Activated B cell treated with CpG ODN at 0.5 μM for 24 hours (primary cell): ENCODE measurements at regions not wholly inside any gene's neighbourhood (a gene's known extent, or its start where the extent isn't known, plus 50 kb on each side); places are given as distances from the start of the nearest gene placed in this dataset.

Source experiments
- ATAC-seq: fragments of 200-7000 bp; cut with Tn5 transposase; one replicate; pipeline ENCODE4 v1.10.0; 2021; ENCODE audit warnings: low read depth, mild to moderate bottlenecking, moderate library complexity
- CTCF ChIA-PET: fragments of 350-600 bp; sonication (Branson Sonifier 250); formaldehyde crosslinking; loops from one replicate; lab custom pipeline; 2021; ENCODE audit warnings: antibody characterized with exemption; lab: Charles Lee
- POLR2A ChIA-PET: fragments of 350-600 bp; sonication (Branson Sonifier 250); formaldehyde crosslinking; loops from one replicate; lab custom pipeline; 2021; ENCODE audit warnings: antibody characterized with exemption; lab: Charles Lee
- DNase-seq: peaks from one replicate; pipeline ENCODE4 v3.0.0; 2022
- H3K27ac Mint-ChIP-seq: one replicate; pipeline ENCODE4 v1.8.0; 2020; ENCODE audit warnings: mixed read lengths
- H3K27me3 Mint-ChIP-seq: one replicate; pipeline ENCODE4 v1.8.0; 2021; ENCODE audit warnings: mixed read lengths
- H3K36me3 Mint-ChIP-seq: one replicate; pipeline ENCODE4 v1.8.0; 2021; ENCODE audit warnings: low read depth, mixed read lengths
- H3K4me1 Mint-ChIP-seq: one replicate; pipeline ENCODE4 v1.8.0; 2021; ENCODE audit warnings: mixed read lengths
- H3K4me3 Mint-ChIP-seq: one replicate; pipeline ENCODE4 v1.8.0; 2020; ENCODE audit warnings: mild to moderate bottlenecking, mixed read lengths
- H3K9me3 Mint-ChIP-seq: one replicate; pipeline ENCODE4 v1.8.0; 2020; ENCODE audit warnings: mixed read lengths
- intact Hi-C: fragments of 100-400 bp; cut with micrococcal nuclease; formaldehyde crosslinking; loops from one replicate; pipeline ENCODE4 v1.15.1; 2024
- TF ChIP-seq, protein P1 (sequence below): fragments of 200-600 bp; IDR thresholded peaks from one replicate; pipeline ENCODE4 v1.8.0; 2022; ENCODE audit warnings: antibody characterized with exemption, mild to moderate bottlenecking

DNA sequence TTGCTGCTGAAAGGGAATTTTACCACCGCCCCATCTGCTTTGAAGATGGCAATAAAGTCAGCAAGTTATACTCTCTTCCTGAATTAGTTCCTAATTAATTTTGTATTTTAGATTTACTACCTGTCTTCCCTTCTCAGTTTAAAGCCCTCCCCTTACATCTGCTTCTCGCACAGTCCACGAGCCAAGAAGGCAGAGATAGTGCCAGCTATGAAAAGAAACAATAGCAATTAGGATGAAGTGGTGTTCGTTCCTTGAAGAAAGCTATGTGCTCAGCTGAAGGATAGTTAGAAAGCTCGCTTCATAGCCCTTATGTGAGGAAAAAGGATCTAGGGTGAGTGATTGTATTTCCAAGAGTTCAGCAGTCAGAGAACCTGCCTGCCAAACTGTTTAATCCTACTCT, 1678.8 kb upstream of the TENM3 start:
- no peak for DNase-seq
- no peaks in the 10 kb centered on the region for H3K36me3 Mint-ChIP-seq
- no peak overlapping the region for H3K4me3 Mint-ChIP-seq
- no peaks in the 10 kb centered on the region for H3K4me1 Mint-ChIP-seq
- ChIA-PET CTCF (no interaction called here), POLR2A (no interaction called here)
- intact Hi-C loops = no loop called here
- ATAC-seq = no peak
- H3K27ac Mint-ChIP-seq = no peak overlapping the region
- H3K27me3 Mint-ChIP-seq = no peaks in the 10 kb centered on the region
- TF ChIP-seq, protein P1, sequence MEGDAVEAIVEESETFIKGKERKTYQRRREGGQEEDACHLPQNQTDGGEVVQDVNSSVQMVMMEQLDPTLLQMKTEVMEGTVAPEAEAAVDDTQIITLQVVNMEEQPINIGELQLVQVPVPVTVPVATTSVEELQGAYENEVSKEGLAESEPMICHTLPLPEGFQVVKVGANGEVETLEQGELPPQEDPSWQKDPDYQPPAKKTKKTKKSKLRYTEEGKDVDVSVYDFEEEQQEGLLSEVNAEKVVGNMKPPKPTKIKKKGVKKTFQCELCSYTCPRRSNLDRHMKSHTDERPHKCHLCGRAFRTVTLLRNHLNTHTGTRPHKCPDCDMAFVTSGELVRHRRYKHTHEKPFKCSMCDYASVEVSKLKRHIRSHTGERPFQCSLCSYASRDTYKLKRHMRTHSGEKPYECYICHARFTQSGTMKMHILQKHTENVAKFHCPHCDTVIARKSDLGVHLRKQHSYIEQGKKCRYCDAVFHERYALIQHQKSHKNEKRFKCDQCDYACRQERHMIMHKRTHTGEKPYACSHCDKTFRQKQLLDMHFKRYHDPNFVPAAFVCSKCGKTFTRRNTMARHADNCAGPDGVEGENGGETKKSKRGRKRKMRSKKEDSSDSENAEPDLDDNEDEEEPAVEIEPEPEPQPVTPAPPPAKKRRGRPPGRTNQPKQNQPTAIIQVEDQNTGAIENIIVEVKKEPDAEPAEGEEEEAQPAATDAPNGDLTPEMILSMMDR = no peak
- no peaks in the 10 kb centered on the region for H3K9me3 Mint-ChIP-seq

DNA sequence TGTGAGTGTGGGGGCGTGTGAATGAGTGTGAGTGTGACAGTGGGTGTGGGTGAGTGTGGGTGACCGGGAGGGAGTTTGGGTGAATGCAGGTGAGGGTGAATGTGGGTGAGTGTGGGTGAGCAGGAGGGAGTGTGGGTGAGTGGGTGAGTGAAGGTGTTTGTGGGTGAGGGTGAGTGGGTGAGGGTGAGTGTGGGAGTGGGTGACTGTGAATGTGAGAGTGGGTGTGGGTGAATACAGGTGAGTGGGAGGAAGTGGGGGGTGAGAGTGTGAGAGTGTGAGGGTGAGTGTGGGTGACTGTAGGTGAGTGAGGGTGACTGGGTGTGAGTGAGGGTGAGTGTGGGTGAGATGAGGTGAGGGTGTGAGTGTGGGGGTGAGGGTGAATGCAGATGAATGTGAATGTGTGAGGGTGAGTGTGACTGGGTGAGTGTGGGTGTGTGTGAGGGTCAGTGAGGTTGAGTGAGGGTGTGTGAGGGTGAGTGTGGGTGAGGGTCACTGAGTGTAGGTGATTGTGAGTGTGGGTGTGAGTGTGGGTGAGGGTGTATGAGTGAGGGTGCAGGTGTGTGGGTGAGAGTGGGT, 1677.3 kb upstream of the TENM3 start:
- Mint-ChIP-seq H3K9me3 (no peaks in the 10 kb centered on the region), H3K4me3 (no peak overlapping the region), H3K27ac (no peak overlapping the region), H3K27me3 (no peaks in the 10 kb centered on the region), H3K4me1 (no peaks in the 10 kb centered on the region), H3K36me3 (no peaks in the 10 kb centered on the region)
- ChIA-PET CTCF (no interaction called here), POLR2A (no interaction called here)
- ATAC-seq (no peak), DNase-seq (no peak)
- intact Hi-C loops = no loop called here
- TF ChIP-seq, protein P1 = no peak

DNA sequence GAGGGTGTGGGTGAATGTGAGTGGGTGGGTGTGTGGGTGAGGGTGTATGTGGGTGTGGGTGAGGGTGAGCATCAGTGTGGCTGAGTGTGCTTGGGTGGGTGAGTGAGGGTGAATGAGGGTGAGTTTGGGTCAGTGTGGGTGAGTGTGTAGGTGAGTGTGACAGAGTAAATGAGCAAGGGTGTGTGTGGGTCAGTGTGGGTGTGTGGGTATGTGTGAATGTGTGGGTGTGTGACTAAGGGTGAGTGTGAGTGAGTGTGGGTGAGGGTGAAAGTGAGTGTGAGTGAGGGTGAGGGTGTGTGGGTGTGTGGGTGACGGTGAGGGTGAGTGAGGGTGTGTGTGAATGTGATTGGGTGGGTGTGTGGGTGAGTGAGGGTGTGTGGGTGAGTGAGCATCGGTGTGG, 1676.7 kb upstream of the TENM3 start:
- ChIA-PET POLR2A (no interaction called here), CTCF (no interaction called here)
- Mint-ChIP-seq H3K36me3 (no peaks in the 10 kb centered on the region), H3K4me3 (no peak overlapping the region), H3K27ac (no peak overlapping the region), H3K27me3 (no peaks in the 10 kb centered on the region), H3K9me3 (no peaks in the 10 kb centered on the region), H3K4me1 (no peaks in the 10 kb centered on the region)
- TF ChIP-seq, protein P1 = no peak
- no peak for DNase-seq
- intact Hi-C loops = no loop called here
- no peak for ATAC-seq

DNA sequence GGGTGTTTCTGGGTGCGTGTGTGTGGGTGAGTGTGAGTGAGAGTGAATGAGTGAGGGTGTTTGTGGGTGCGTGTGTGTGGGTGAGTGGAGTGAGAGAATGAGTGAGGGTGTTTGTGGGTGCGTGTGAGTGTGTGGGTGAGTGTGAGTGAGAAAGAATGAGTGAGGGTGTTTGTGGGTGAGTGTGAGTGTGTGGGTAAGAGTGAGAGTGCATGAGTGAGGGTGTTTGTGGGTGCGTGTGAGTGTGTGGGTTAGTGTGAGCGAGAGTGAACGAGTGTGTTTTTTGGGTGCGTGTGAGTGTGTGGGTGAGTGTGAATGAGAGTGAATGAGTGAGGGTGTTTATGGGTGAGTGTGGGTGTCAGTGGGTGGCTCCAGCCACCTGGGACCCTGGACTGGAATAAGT, 1676.1 kb upstream of the TENM3 start:
- H3K9me3 Mint-ChIP-seq = no peaks in the 10 kb centered on the region
- DNase-seq = no peak
- ATAC-seq = no peak
- H3K4me3 Mint-ChIP-seq = no peak overlapping the region
- TF ChIP-seq, protein P1 = no peak
- H3K4me1 Mint-ChIP-seq = no peaks in the 10 kb centered on the region
- ChIA-PET CTCF (no interaction called here), POLR2A (no interaction called here)
- intact Hi-C loops = no loop called here
- no peak overlapping the region for H3K27ac Mint-ChIP-seq
- H3K27me3 Mint-ChIP-seq = no peaks in the 10 kb centered on the region
- no peaks in the 10 kb centered on the region for H3K36me3 Mint-ChIP-seq

DNA sequence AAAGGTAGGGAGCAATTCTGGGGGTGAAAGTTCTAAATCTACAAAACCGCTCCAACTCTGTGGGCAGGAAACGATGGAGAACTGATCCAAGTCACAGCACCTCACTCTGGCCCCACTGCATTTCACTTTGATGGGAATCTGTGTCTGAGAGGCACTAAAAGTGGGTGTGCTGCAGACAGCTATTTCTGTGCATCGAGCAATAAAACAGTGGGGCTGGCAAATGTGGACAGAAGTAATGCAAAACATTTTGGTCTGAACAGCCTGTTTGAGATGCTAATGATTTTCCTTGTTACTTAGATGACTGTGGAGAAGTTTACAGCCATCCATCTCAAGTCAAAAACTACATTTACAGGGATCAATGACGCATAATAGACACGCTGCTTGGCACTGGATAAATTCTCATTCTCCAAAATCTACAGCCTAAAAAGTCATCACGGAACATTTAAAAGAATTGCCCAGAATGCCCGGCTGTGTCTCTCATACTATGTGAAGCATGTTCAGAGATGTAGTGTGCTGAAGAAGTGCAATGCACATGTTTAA, 1671.6 kb upstream of the TENM3 start:
- ChIA-PET POLR2A (no interaction called here), CTCF (no interaction called here)
- H3K4me1 Mint-ChIP-seq = no peaks in the 10 kb centered on the region
- no peak for ATAC-seq
- no peak overlapping the region for H3K27ac Mint-ChIP-seq
- intact Hi-C loops = no loop called here
- TF ChIP-seq, protein P1 = no peak
- no peaks in the 10 kb centered on the region for H3K9me3 Mint-ChIP-seq
- DNase-seq = no peak
- H3K4me3 Mint-ChIP-seq = no peak overlapping the region
- H3K27me3 Mint-ChIP-seq = no peaks in the 10 kb centered on the region
- H3K36me3 Mint-ChIP-seq = no peaks in the 10 kb centered on the region
